WI38 (cell line): ENCODE measurements at regions not wholly inside any gene's neighbourhood (a gene's known extent, or its start where the extent isn't known, plus 50 kb on each side); places are given as distances from the start of the nearest gene placed in this dataset.

Experiments
- H3K4me3 ChIP-seq: 2 replicates; pipeline ENCODE4 v1.5.1; 2011; ENCODE audit warnings: low read depth, mild to moderate bottlenecking, control low read depth, low read length
- CTCF ChIP-seq: IDR thresholded peaks from 2 replicates; pipeline ENCODE4 v1.5.1; 2012; ENCODE audit warnings: low read depth, mild to moderate bottlenecking, control low read depth, low read length

- TF ChIP-seq CTCF: no peak
Measured at GRCh38 chr5:8366266-8366665, 497.3 kb downstream of the MTRR start.

GRCh38 chr5:8376478-8376877, 507.5 kb downstream of the MTRR start:
- no peak overlapping the region for H3K4me3 ChIP-seq
- no peak for TF ChIP-seq CTCF

More at GRCh38 chr5:8366266-8366665, 497.3 kb downstream of the MTRR start:
- no peak overlapping the region for H3K4me3 ChIP-seq

- TF ChIP-seq CTCF: no peak
- no peak overlapping the region for H3K4me3 ChIP-seq
Measured at GRCh38 chr5:8381972-8382371, 513.0 kb downstream of the MTRR start.

- no peak overlapping the region for H3K4me3 ChIP-seq
- TF ChIP-seq CTCF: no peak
Measured at GRCh38 chr5:8382456-8382855, 513.5 kb downstream of the MTRR start.

- TF ChIP-seq CTCF: no peak
- H3K4me3 ChIP-seq: no peak overlapping the region
Measured at GRCh38 chr5:8383616-8384015, 514.7 kb downstream of the MTRR start.

- H3K4me3 ChIP-seq: no peak overlapping the region
- no peak for TF ChIP-seq CTCF
Measured at GRCh38 chr5:8386719-8387288, 517.9 kb downstream of the MTRR start.

GRCh38 chr5:8391911-8392310, 523.0 kb downstream of the MTRR start:
- TF ChIP-seq CTCF: no peak
- H3K4me3 ChIP-seq: no peak overlapping the region
